Gastroesophageal sphincter (tissue), 3 donors: ENCODE measurements at regions not wholly inside any gene's neighbourhood (a gene's known extent, or its start where the extent isn't known, plus 50 kb on each side); places are given as distances from the start of the nearest gene placed in this dataset.

Experiments
- CTCF ChIP-seq, 4 experiments: fragments of 200-600 bp in 2 of 4; fragments of 450-650 bp in 2 of 4; sonication (generic) in 1 of 4; IDR thresholded peaks; one replicate each; pipeline ENCODE4 v1.5.1; 2017 to 2019; ENCODE audit warnings: antibody characterized with exemption in 4 of 4, mild to moderate bottlenecking in 2 of 4, moderate library complexity in 2 of 4
- EP300 ChIP-seq: sonication (generic); formaldehyde crosslinking; IDR thresholded peaks from one replicate; pipeline ENCODE4 v1.6.1; 2017; ENCODE audit warnings: antibody characterized with exemption, mild to moderate bottlenecking
- POLR2A ChIP-seq, 2 donors: fragments of 450-650 bp; IDR thresholded peaks; one replicate each; pipeline ENCODE4 v1.6.1; 2017; ENCODE audit warnings: antibody characterized with exemption in 2 of 2, mild to moderate bottlenecking in 2 of 2, moderate library complexity in 1 of 2
- POLR2AphosphoS5 ChIP-seq: sonication (generic); formaldehyde crosslinking; IDR thresholded peaks from one replicate; pipeline ENCODE4 v1.6.1; 2017; ENCODE audit warnings: antibody characterized with exemption

- TF ChIP-seq EP300 = no peak
- no peak for TF ChIP-seq POLR2AphosphoS5
- TF ChIP-seq POLR2A (IDR thresholded peaks at IDR 0.05) = no peak
- TF ChIP-seq CTCF (IDR thresholded peaks at IDR 0.05) = no peak
Observed at GRCh38 chr15:96066852-96067495, 263.5 kb upstream of the NR2F2 start.
